ENCODE measurements at regions not wholly inside any gene's neighbourhood (a gene's known extent, or its start where the extent isn't known, plus 50 kb on each side); places are given as distances from the start of the nearest gene placed in this dataset.

GRCh38 chr2:217703102-217703501 is 299.7 kb downstream of the TNS1 start:
- DNase-seq = no peak
- peaks cover 31% of the 10 kb centered on the region for H3K27me3 Mint-ChIP-seq
- Histone ChIP-seq H3K79me2 (ENCODE audit: control insufficient read depth, insufficient read depth, low read length) (no peaks in the 10 kb centered on the region), H3K9me3 (ENCODE audit: control extremely low read depth in 1 of 3, control insufficient read depth in 2 of 3, insufficient read depth in 1 of 3, low read length in 2 of 3) (no peaks in the 10 kb centered on the region), H3K27ac (ENCODE audit: low read length in 2 of 2) (no peak overlapping the region), H3K4me2 (replicated peaks; ENCODE audit: low read depth, low read length, poor library complexity, severe bottlenecking) (no peak overlapping the region), H2AFZ (ENCODE audit: insufficient read depth, low read depth, low read length, poor library complexity, severe bottlenecking) (no peak overlapping the region), H3K9ac (ENCODE audit: low read length) (no peak overlapping the region), H3K4me1 (ENCODE audit: control insufficient read depth in 2 of 2, insufficient read depth in 2 of 2, low read length in 2 of 2) (no peaks in the 10 kb centered on the region), H3K27me3 (replicated peaks in 1 of 4; ENCODE audit: control extremely low read depth in 1 of 4, control insufficient read depth in 3 of 4, insufficient read depth in 4 of 4, low read length in 3 of 4) (peaks cover 0 to 9% (median 0%) of the 10 kb centered on the region in 4 experiments), H3K36me3 (replicated peaks in 1 of 2; ENCODE audit: control extremely low read depth in 1 of 2, control insufficient read depth in 1 of 2, extremely low read depth in 1 of 2, insufficient read depth in 2 of 2, low read length in 1 of 2) (no peaks in the 10 kb centered on the region), H4K20me1 (ENCODE audit: control insufficient read depth, insufficient read depth, low read length, poor library complexity, severe bottlenecking) (no peaks in the 10 kb centered on the region), H3K4me3 (ENCODE audit: control extremely low read depth in 1 of 5, extremely low read depth in 1 of 5, insufficient read depth in 1 of 5, low read depth in 2 of 5, low read length in 4 of 5) (no peak overlapping the region)
- H3K27ac Mint-ChIP-seq = no peak overlapping the region
- H3K4me3 Mint-ChIP-seq = no peak overlapping the region
- WGBS (ENCODE audit: insufficient coverage) = 94% methylated on average over 2 of the region's 5 CpGs
- CTCF ChIA-PET = no interaction called here
- POLR2A ChIA-PET = no interaction called here
- TF ChIP-seq EZH2 (IDR thresholded peaks at IDR 0.05; ENCODE audit: borderline replicate concordance, insufficient read depth, low read depth, low read length, poor library complexity, severe bottlenecking) (no peak), CTCF (IDR thresholded peaks at IDR 0.05) (no peak)
- ATAC-seq (ENCODE audit: low read depth) = no peak
- no peaks in the 10 kb centered on the region for H3K4me1 Mint-ChIP-seq
- no peaks in the 10 kb centered on the region for H3K9me3 Mint-ChIP-seq (ENCODE audit: insufficient read depth)
- intact Hi-C loops (cut with micrococcal nuclease) = no loop called here

GRCh38 chr2:217701622-217702021 is 301.2 kb downstream of the TNS1 start:
- CTCF ChIA-PET = no interaction called here
- H3K27me3 ChIP-seq (replicated peaks in 1 of 4; ENCODE audit: control extremely low read depth in 1 of 4, control insufficient read depth in 3 of 4, insufficient read depth in 4 of 4, low read length in 3 of 4) = peaks cover 0 to 9% (median 0%) of the 10 kb centered on the region in 4 experiments
- no peak overlapping the region for H3K27ac Mint-ChIP-seq
- H3K9ac ChIP-seq (ENCODE audit: low read length) = no peak overlapping the region
- no peak overlapping the region for H3K4me3 Mint-ChIP-seq
- H3K4me1 Mint-ChIP-seq = no peaks in the 10 kb centered on the region
- no peak for DNase-seq
- H3K4me2 ChIP-seq (replicated peaks; ENCODE audit: low read depth, low read length, poor library complexity, severe bottlenecking) = no peak overlapping the region
- POLR2A ChIA-PET = no interaction called here
- H3K4me1 ChIP-seq (ENCODE audit: control insufficient read depth in 2 of 2, insufficient read depth in 2 of 2, low read length in 2 of 2) = no peaks in the 10 kb centered on the region
- no peak overlapping the region for H3K27ac ChIP-seq (ENCODE audit: low read length in 2 of 2)
- no peaks in the 10 kb centered on the region for H4K20me1 ChIP-seq (ENCODE audit: control insufficient read depth, insufficient read depth, low read length, poor library complexity, severe bottlenecking)
- intact Hi-C loops (cut with micrococcal nuclease) = no loop called here
- no peaks in the 10 kb centered on the region for H3K9me3 Mint-ChIP-seq (ENCODE audit: insufficient read depth)
- no peak for TF ChIP-seq EZH2 (IDR thresholded peaks at IDR 0.05; ENCODE audit: borderline replicate concordance, insufficient read depth, low read depth, low read length, poor library complexity, severe bottlenecking)
- TF ChIP-seq CTCF (IDR thresholded peaks at IDR 0.05) = no peak
- no peaks in the 10 kb centered on the region for H3K9me3 ChIP-seq (ENCODE audit: control extremely low read depth in 1 of 3, control insufficient read depth in 2 of 3, insufficient read depth in 1 of 3, low read length in 2 of 3)
- no CpG with 5 or more reads among the region's 5 CpGs for WGBS (ENCODE audit: insufficient coverage)
- H3K27me3 Mint-ChIP-seq = peaks cover 26% of the 10 kb centered on the region
- no peaks in the 10 kb centered on the region for H3K79me2 ChIP-seq (ENCODE audit: control insufficient read depth, insufficient read depth, low read length)
- H3K36me3 ChIP-seq (replicated peaks in 1 of 2; ENCODE audit: control extremely low read depth in 1 of 2, control insufficient read depth in 1 of 2, extremely low read depth in 1 of 2, insufficient read depth in 2 of 2, low read length in 1 of 2) = no peaks in the 10 kb centered on the region
- H3K4me3 ChIP-seq (ENCODE audit: control extremely low read depth in 1 of 5, extremely low read depth in 1 of 5, insufficient read depth in 1 of 5, low read depth in 2 of 5, low read length in 4 of 5) = no peak overlapping the region
- H2AFZ ChIP-seq (ENCODE audit: insufficient read depth, low read depth, low read length, poor library complexity, severe bottlenecking) = no peak overlapping the region
- no peak for ATAC-seq (ENCODE audit: low read depth)
